HL-60 (cell line): ENCODE measurements at regions not wholly inside any gene's neighbourhood (a gene's known extent, or its start where the extent isn't known, plus 50 kb on each side); places are given as distances from the start of the nearest gene placed in this dataset.

Experiments used
- POLR2AphosphoS5 ChIP-seq: IDR thresholded peaks from 2 replicates; pipeline ENCODE4 v1.6.1; 2012; ENCODE audit warnings: low read depth
- TF ChIP-seq, protein P1 (sequence below): IDR thresholded peaks from one replicate; pipeline ENCODE4 v1.5.1; 2011; ENCODE audit warnings: low read length, control low read depth, inconsistent platforms; ENCODE audit not compliant: insufficient read depth

DNA sequence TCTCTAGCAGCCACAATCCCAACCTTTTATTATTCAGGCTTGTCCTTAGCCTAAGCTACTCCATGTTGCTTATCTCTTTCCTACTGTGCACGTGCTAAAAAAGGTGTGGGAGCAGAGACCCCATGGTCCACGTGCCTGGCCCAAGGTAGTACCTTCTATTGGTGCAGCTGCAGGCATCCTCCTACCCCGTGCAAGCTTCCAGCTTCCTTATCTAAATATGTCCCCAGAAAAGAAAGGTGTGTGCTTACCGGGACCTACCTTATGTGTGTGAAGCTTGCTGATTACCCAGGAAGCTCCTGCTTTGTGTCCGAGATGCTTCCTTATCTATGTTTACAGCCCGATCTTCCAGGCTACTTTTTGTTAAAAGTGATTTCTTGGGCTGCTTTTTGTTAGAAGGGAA lies 2382.4 kb downstream of the PCDH9 start:
- no peak for TF ChIP-seq POLR2AphosphoS5
- TF ChIP-seq, protein P1, sequence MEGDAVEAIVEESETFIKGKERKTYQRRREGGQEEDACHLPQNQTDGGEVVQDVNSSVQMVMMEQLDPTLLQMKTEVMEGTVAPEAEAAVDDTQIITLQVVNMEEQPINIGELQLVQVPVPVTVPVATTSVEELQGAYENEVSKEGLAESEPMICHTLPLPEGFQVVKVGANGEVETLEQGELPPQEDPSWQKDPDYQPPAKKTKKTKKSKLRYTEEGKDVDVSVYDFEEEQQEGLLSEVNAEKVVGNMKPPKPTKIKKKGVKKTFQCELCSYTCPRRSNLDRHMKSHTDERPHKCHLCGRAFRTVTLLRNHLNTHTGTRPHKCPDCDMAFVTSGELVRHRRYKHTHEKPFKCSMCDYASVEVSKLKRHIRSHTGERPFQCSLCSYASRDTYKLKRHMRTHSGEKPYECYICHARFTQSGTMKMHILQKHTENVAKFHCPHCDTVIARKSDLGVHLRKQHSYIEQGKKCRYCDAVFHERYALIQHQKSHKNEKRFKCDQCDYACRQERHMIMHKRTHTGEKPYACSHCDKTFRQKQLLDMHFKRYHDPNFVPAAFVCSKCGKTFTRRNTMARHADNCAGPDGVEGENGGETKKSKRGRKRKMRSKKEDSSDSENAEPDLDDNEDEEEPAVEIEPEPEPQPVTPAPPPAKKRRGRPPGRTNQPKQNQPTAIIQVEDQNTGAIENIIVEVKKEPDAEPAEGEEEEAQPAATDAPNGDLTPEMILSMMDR = no peak
